Astrocyte (in vitro differentiated cells and primary cell): ENCODE measurements at regions not wholly inside any gene's neighbourhood (a gene's known extent, or its start where the extent isn't known, plus 50 kb on each side); places are given as distances from the start of the nearest gene placed in this dataset.

ENCODE experiments used
- DNase-seq: peaks from one replicate; pipeline ENCODE4 v3.0.0-alpha.2; 2010; ENCODE audit warnings: low read depth
- FAIRE-seq: peaks from 2 replicates; lab custom pipeline; 2011; peaks lifted over from hg19 to GRCh38; lab: Jason Lieb, UNC
- H2AFZ ChIP-seq: 2 replicates; pipeline ENCODE4 v1.6.0; 2012; ENCODE audit warnings: low read depth, low read length, inconsistent platforms
- H3K27ac ChIP-seq: 2 replicates; pipeline ENCODE4 v1.5.1; 2011; ENCODE audit warnings: low read depth, low read length, inconsistent platforms
- H3K27me3 ChIP-seq: 2 replicates; pipeline ENCODE4 v1.6.0; 2011; ENCODE audit warnings: low read length, inconsistent platforms; ENCODE audit not compliant: insufficient read depth
- H3K36me3 ChIP-seq: 2 replicates; pipeline ENCODE4 v1.5.1; 2011; ENCODE audit warnings: low read length, inconsistent platforms; ENCODE audit not compliant: insufficient read depth
- H3K4me1 ChIP-seq: 2 replicates; pipeline ENCODE4 v1.5.1; 2011; ENCODE audit warnings: low read length, inconsistent platforms; ENCODE audit not compliant: insufficient read depth
- H3K4me2 ChIP-seq: 2 replicates; pipeline ENCODE4 v1.6.0; 2012; ENCODE audit warnings: low read length, inconsistent platforms
- H3K4me3 ChIP-seq: 2 replicates; pipeline ENCODE4 v1.5.1; 2011; ENCODE audit warnings: low read depth, mild to moderate bottlenecking, low read length, inconsistent platforms; ENCODE audit not compliant: insufficient read depth
- H3K79me2 ChIP-seq: 2 replicates; pipeline ENCODE4 v1.6.0; 2012; ENCODE audit warnings: mild to moderate bottlenecking, low read length, inconsistent platforms; ENCODE audit not compliant: insufficient read depth
- H3K9ac ChIP-seq: 2 replicates; pipeline ENCODE4 v1.6.0; 2012; ENCODE audit warnings: mild to moderate bottlenecking, low read length, inconsistent platforms
- H3K9me3 ChIP-seq: 2 replicates; pipeline ENCODE4 v1.5.1; 2012; ENCODE audit warnings: low read depth, mild to moderate bottlenecking, low read length, inconsistent platforms; ENCODE audit not compliant: insufficient read depth
- H4K20me1 ChIP-seq: 2 replicates; pipeline ENCODE4 v1.6.0; 2012; ENCODE audit warnings: low read length, inconsistent platforms; ENCODE audit not compliant: insufficient read depth
- H3K27ac Mint-ChIP-seq: one replicate; pipeline ENCODE4 v1.8.0; 2021; ENCODE audit warnings: mild to moderate bottlenecking, mixed read lengths; ENCODE audit not compliant: unreplicated experiment
- H3K27me3 Mint-ChIP-seq: one replicate; pipeline ENCODE4 v1.8.0; 2021; ENCODE audit warnings: low read depth, mixed read lengths; ENCODE audit not compliant: unreplicated experiment
- H3K36me3 Mint-ChIP-seq: one replicate; pipeline ENCODE4 v1.8.0; 2021; ENCODE audit warnings: low read depth, mixed read lengths; ENCODE audit not compliant: unreplicated experiment
- H3K4me1 Mint-ChIP-seq: one replicate; pipeline ENCODE4 v1.8.0; 2021; ENCODE audit warnings: low read depth, mixed read lengths; ENCODE audit not compliant: unreplicated experiment
- H3K4me3 Mint-ChIP-seq: one replicate; pipeline ENCODE4 v1.8.0; 2021; ENCODE audit warnings: mild to moderate bottlenecking, moderate library complexity, mixed read lengths; ENCODE audit not compliant: unreplicated experiment
- H3K9me3 Mint-ChIP-seq: one replicate; pipeline ENCODE4 v1.8.0; 2021; ENCODE audit warnings: mild to moderate bottlenecking, mixed read lengths; ENCODE audit not compliant: unreplicated experiment
- CTCF ChIP-seq: IDR thresholded peaks from 2 replicates; pipeline ENCODE4 v1.5.1; 2011; ENCODE audit warnings: low read depth, mild to moderate bottlenecking, inconsistent platforms, low read length, moderate library complexity; ENCODE audit not compliant: insufficient read depth
- EZH2 ChIP-seq: IDR thresholded peaks from 2 replicates; pipeline ENCODE4 v1.6.1; 2012; ENCODE audit warnings: mild to moderate bottlenecking, low read length, inconsistent platforms; ENCODE audit not compliant: insufficient read depth

DNA sequence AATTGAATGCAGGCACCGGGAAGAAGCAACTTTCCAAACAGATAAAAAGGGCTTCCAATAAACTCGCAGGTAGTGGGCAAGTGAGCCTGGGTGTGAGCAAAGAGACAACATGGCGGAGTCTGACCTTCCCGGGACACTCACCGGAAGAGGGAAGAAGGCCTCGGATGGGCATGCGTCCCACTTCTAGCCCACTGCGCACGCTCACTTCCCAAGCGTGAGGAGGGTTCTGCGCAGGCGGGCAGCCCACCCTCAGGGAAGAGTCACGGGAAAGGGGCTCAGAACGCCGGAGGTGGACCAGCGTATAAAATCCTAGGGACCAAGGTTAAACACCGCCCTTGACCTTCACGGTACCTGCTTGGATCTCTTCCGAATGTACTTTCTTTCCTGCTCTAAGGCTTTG is 95.5 kb upstream of the AFDN start:
- DNase-seq (no peak), FAIRE-seq (no peak)
- Histone ChIP-seq H2AFZ (no peak overlapping the region), H3K4me2 (no peak overlapping the region), H3K9me3 (no peaks in the 10 kb centered on the region), H3K27me3 (peaks cover 7% of the 10 kb centered on the region), H3K27ac (no peak overlapping the region), H3K9ac (no peak overlapping the region), H3K4me3 (no peak overlapping the region), H3K36me3 (no peaks in the 10 kb centered on the region), H3K79me2 (no peaks in the 10 kb centered on the region), H4K20me1 (no peaks in the 10 kb centered on the region), H3K4me1 (no peaks in the 10 kb centered on the region)
- Mint-ChIP-seq H3K36me3 (peaks cover under 1% of the 10 kb centered on the region), H3K27ac (no peak overlapping the region), H3K9me3 (peaks cover 6% of the 10 kb centered on the region), H3K4me3 (no peak overlapping the region), H3K4me1 (peaks cover 7% of the 10 kb centered on the region), H3K27me3 (peaks cover 56% of the 10 kb centered on the region)
- TF ChIP-seq CTCF: no peak
- no peak for TF ChIP-seq EZH2

GRCh38 chr6:167731731-167732422 is 94.8 kb upstream of the AFDN start:
- Mint-ChIP-seq H3K27me3 (peaks cover 55% of the 10 kb centered on the region), H3K9me3 (peaks cover 6% of the 10 kb centered on the region), H3K4me3 (no peak overlapping the region), H3K4me1 (peaks cover 7% of the 10 kb centered on the region), H3K27ac (no peak overlapping the region), H3K36me3 (no peaks in the 10 kb centered on the region)
- Histone ChIP-seq H3K4me2 (peak overlapping the region; percentile 19), H3K4me1 (no peaks in the 10 kb centered on the region), H4K20me1 (no peaks in the 10 kb centered on the region), H3K36me3 (no peaks in the 10 kb centered on the region), H3K4me3 (no peak overlapping the region), H3K9me3 (no peaks in the 10 kb centered on the region), H3K9ac (no peak overlapping the region), H3K27ac (no peak overlapping the region), H2AFZ (no peak overlapping the region), H3K27me3 (peaks cover 7% of the 10 kb centered on the region), H3K79me2 (no peaks in the 10 kb centered on the region)
- TF ChIP-seq EZH2: no peak
- no peak for TF ChIP-seq CTCF
- FAIRE-seq: no peak
- no peak for DNase-seq
